ENCODE measurements at regions not wholly inside any gene's neighbourhood (a gene's known extent, or its start where the extent isn't known, plus 50 kb on each side); places are given as distances from the start of the nearest gene placed in this dataset.
A peak's percentile ranks its signal among the peaks of the same experiment; 100 is the strongest.

- H4K8ac ChIP-seq (ENCODE audit: low read depth, low read length): no peak overlapping the region
- DNase-seq: peak; percentile 63
- no peak overlapping the region for H2BK120ac ChIP-seq (ENCODE audit: low read depth, low read length)
- WGBS (ENCODE audit: extremely low coverage, insufficient coverage, low lambda C conversion rate): no CpG with 5 or more reads among the region's 4 CpGs
- no peaks in the 10 kb centered on the region for H3K27me3 ChIP-seq (ENCODE audit: insufficient read depth, low read length, poor library complexity)
- no peaks in the 10 kb centered on the region for H3K36me3 ChIP-seq (ENCODE audit: control insufficient read depth, insufficient read depth, low read length)
- H3K9ac ChIP-seq (ENCODE audit: low read length): no peak overlapping the region
- no peaks in the 10 kb centered on the region for H3K79me1 ChIP-seq (ENCODE audit: low read length)
- H4K5ac ChIP-seq (ENCODE audit: low read length): no peak overlapping the region
- H3K56ac ChIP-seq (ENCODE audit: low read length): no peak overlapping the region
- no peak overlapping the region for H3K27ac ChIP-seq (ENCODE audit: low read depth, low read length)
- no peak overlapping the region for H3K18ac ChIP-seq (ENCODE audit: low read length)
- no peak overlapping the region for H2BK5ac ChIP-seq (ENCODE audit: low read length)
- H3K4me3 ChIP-seq (ENCODE audit: low read length): no peak overlapping the region
- H2BK15ac ChIP-seq (replicated peaks; ENCODE audit: low read depth): no peak overlapping the region
- H2AK5ac ChIP-seq (ENCODE audit: low read length): no peak overlapping the region
- no peaks in the 10 kb centered on the region for H3K4me1 ChIP-seq (ENCODE audit: control insufficient read depth, low read depth, low read length)
- H3K4ac ChIP-seq (ENCODE audit: low read depth, low read length): no peak overlapping the region
- no peak overlapping the region for H3K4me2 ChIP-seq (ENCODE audit: low read length)
- H3K79me2 ChIP-seq (ENCODE audit: control insufficient read depth, insufficient read depth, low read length): no peaks in the 10 kb centered on the region
- H3K23ac ChIP-seq (ENCODE audit: low read length): no peak overlapping the region
Observed at GRCh38 chr3:132803889-132804288, 81.7 kb upstream of the NPHP3 start.

- DNase-seq: no peak
- Histone ChIP-seq H3K4ac (ENCODE audit: low read depth, low read length) (no peak overlapping the region), H3K4me1 (ENCODE audit: control insufficient read depth, low read depth, low read length) (no peaks in the 10 kb centered on the region), H3K79me1 (ENCODE audit: low read length) (no peaks in the 10 kb centered on the region), H3K27me3 (ENCODE audit: insufficient read depth, low read length, poor library complexity) (no peaks in the 10 kb centered on the region), H4K5ac (ENCODE audit: low read length) (no peak overlapping the region), H2AK5ac (ENCODE audit: low read length) (no peak overlapping the region), H3K18ac (ENCODE audit: low read length) (no peak overlapping the region), H3K36me3 (ENCODE audit: control insufficient read depth, insufficient read depth, low read length) (no peaks in the 10 kb centered on the region), H2BK120ac (ENCODE audit: low read depth, low read length) (no peak overlapping the region), H3K23ac (ENCODE audit: low read length) (no peak overlapping the region), H2BK15ac (replicated peaks; ENCODE audit: low read depth) (no peak overlapping the region), H3K79me2 (ENCODE audit: control insufficient read depth, insufficient read depth, low read length) (no peaks in the 10 kb centered on the region), H3K9ac (ENCODE audit: low read length) (no peak overlapping the region), H2BK5ac (ENCODE audit: low read length) (no peak overlapping the region), H3K4me2 (ENCODE audit: low read length) (no peak overlapping the region), H3K4me3 (ENCODE audit: low read length) (no peak overlapping the region), H3K27ac (ENCODE audit: low read depth, low read length) (no peak overlapping the region), H3K56ac (ENCODE audit: low read length) (no peak overlapping the region), H4K8ac (ENCODE audit: low read depth, low read length) (no peak overlapping the region)
- WGBS (ENCODE audit: extremely low coverage, insufficient coverage, low lambda C conversion rate): no CpG with 5 or more reads among the region's 2 CpGs
Observed at GRCh38 chr3:132800958-132801357, 78.7 kb upstream of the NPHP3 start.

GRCh38 chr3:132790806-132791205 is 68.6 kb upstream of the NPHP3 start:
- Histone ChIP-seq H2BK120ac (ENCODE audit: low read depth, low read length) (no peak overlapping the region), H4K8ac (ENCODE audit: low read depth, low read length) (no peak overlapping the region), H3K9ac (ENCODE audit: low read length) (no peak overlapping the region), H2BK15ac (replicated peaks; ENCODE audit: low read depth) (no peak overlapping the region), H3K56ac (ENCODE audit: low read length) (no peak overlapping the region), H3K23ac (ENCODE audit: low read length) (no peak overlapping the region), H2AK5ac (ENCODE audit: low read length) (no peak overlapping the region), H3K4me3 (ENCODE audit: low read length) (no peak overlapping the region), H4K5ac (ENCODE audit: low read length) (no peak overlapping the region), H3K4me1 (ENCODE audit: control insufficient read depth, low read depth, low read length) (no peaks in the 10 kb centered on the region), H3K27ac (ENCODE audit: low read depth, low read length) (no peak overlapping the region), H2BK5ac (ENCODE audit: low read length) (no peak overlapping the region), H3K36me3 (ENCODE audit: control insufficient read depth, insufficient read depth, low read length) (no peaks in the 10 kb centered on the region), H3K4me2 (ENCODE audit: low read length) (no peak overlapping the region), H3K79me1 (ENCODE audit: low read length) (no peaks in the 10 kb centered on the region), H3K79me2 (ENCODE audit: control insufficient read depth, insufficient read depth, low read length) (no peaks in the 10 kb centered on the region), H3K18ac (ENCODE audit: low read length) (no peak overlapping the region), H3K27me3 (ENCODE audit: insufficient read depth, low read length, poor library complexity) (no peaks in the 10 kb centered on the region), H3K4ac (ENCODE audit: low read depth, low read length) (no peak overlapping the region)
- DNase-seq: no peak

GRCh38 chr3:132789959-132790358 is 67.8 kb upstream of the NPHP3 start:
- no CpG with 5 or more reads among the region's 6 CpGs for WGBS (ENCODE audit: extremely low coverage, insufficient coverage, low lambda C conversion rate)
- H4K5ac ChIP-seq (ENCODE audit: low read length): no peak overlapping the region
- H3K4ac ChIP-seq (ENCODE audit: low read depth, low read length): no peak overlapping the region
- no peaks in the 10 kb centered on the region for H3K79me2 ChIP-seq (ENCODE audit: control insufficient read depth, insufficient read depth, low read length)
- no peak overlapping the region for H3K27ac ChIP-seq (ENCODE audit: low read depth, low read length)
- H3K23ac ChIP-seq (ENCODE audit: low read length): no peak overlapping the region
- no peak overlapping the region for H2BK5ac ChIP-seq (ENCODE audit: low read length)
- H3K4me1 ChIP-seq (ENCODE audit: control insufficient read depth, low read depth, low read length): no peaks in the 10 kb centered on the region
- no peak overlapping the region for H3K4me3 ChIP-seq (ENCODE audit: low read length)
- no peak overlapping the region for H3K56ac ChIP-seq (ENCODE audit: low read length)
- no peak overlapping the region for H2AK5ac ChIP-seq (ENCODE audit: low read length)
- no peak overlapping the region for H4K8ac ChIP-seq (ENCODE audit: low read depth, low read length)
- H3K36me3 ChIP-seq (ENCODE audit: control insufficient read depth, insufficient read depth, low read length): no peaks in the 10 kb centered on the region
- H3K18ac ChIP-seq (ENCODE audit: low read length): no peak overlapping the region
- no peak overlapping the region for H2BK15ac ChIP-seq (replicated peaks; ENCODE audit: low read depth)
- no peaks in the 10 kb centered on the region for H3K79me1 ChIP-seq (ENCODE audit: low read length)
- no peak overlapping the region for H3K4me2 ChIP-seq (ENCODE audit: low read length)
- DNase-seq: no peak
- H2BK120ac ChIP-seq (ENCODE audit: low read depth, low read length): no peak overlapping the region
- no peaks in the 10 kb centered on the region for H3K27me3 ChIP-seq (ENCODE audit: insufficient read depth, low read length, poor library complexity)
- H3K9ac ChIP-seq (ENCODE audit: low read length): no peak overlapping the region

GRCh38 chr3:132788301-132788671 is 66.1 kb upstream of the NPHP3 start:
- H3K79me1 ChIP-seq (ENCODE audit: low read length): no peaks in the 10 kb centered on the region
- H3K4me2 ChIP-seq (ENCODE audit: low read length): no peak overlapping the region
- H3K23ac ChIP-seq (ENCODE audit: low read length): no peak overlapping the region
- no peak overlapping the region for H2BK15ac ChIP-seq (replicated peaks; ENCODE audit: low read depth)
- no peaks in the 10 kb centered on the region for H3K27me3 ChIP-seq (ENCODE audit: insufficient read depth, low read length, poor library complexity)
- H3K4ac ChIP-seq (ENCODE audit: low read depth, low read length): no peak overlapping the region
- H4K8ac ChIP-seq (ENCODE audit: low read depth, low read length): no peak overlapping the region
- no peak overlapping the region for H3K9ac ChIP-seq (ENCODE audit: low read length)
- H2BK5ac ChIP-seq (ENCODE audit: low read length): no peak overlapping the region
- no peak overlapping the region for H3K27ac ChIP-seq (ENCODE audit: low read depth, low read length)
- H3K79me2 ChIP-seq (ENCODE audit: control insufficient read depth, insufficient read depth, low read length): no peaks in the 10 kb centered on the region
- H2BK120ac ChIP-seq (ENCODE audit: low read depth, low read length): no peak overlapping the region
- H4K5ac ChIP-seq (ENCODE audit: low read length): no peak overlapping the region
- H3K4me3 ChIP-seq (ENCODE audit: low read length): no peak overlapping the region
- DNase-seq: no peak
- H3K18ac ChIP-seq (ENCODE audit: low read length): no peak overlapping the region
- H3K56ac ChIP-seq (ENCODE audit: low read length): no peak overlapping the region
- no peak overlapping the region for H2AK5ac ChIP-seq (ENCODE audit: low read length)
- no peaks in the 10 kb centered on the region for H3K4me1 ChIP-seq (ENCODE audit: control insufficient read depth, low read depth, low read length)
- no peaks in the 10 kb centered on the region for H3K36me3 ChIP-seq (ENCODE audit: control insufficient read depth, insufficient read depth, low read length)

- Histone ChIP-seq H3K27me3 (ENCODE audit: insufficient read depth, low read length, poor library complexity) (no peaks in the 10 kb centered on the region), H2BK5ac (ENCODE audit: low read length) (no peak overlapping the region), H3K56ac (ENCODE audit: low read length) (no peak overlapping the region), H3K79me1 (ENCODE audit: low read length) (no peaks in the 10 kb centered on the region), H2BK15ac (replicated peaks; ENCODE audit: low read depth) (no peak overlapping the region), H3K18ac (ENCODE audit: low read length) (no peak overlapping the region), H3K4me2 (ENCODE audit: low read length) (no peak overlapping the region), H3K9ac (ENCODE audit: low read length) (no peak overlapping the region), H3K27ac (ENCODE audit: low read depth, low read length) (no peak overlapping the region), H3K4ac (ENCODE audit: low read depth, low read length) (peak overlapping the region; percentile 16), H4K5ac (ENCODE audit: low read length) (no peak overlapping the region), H4K8ac (ENCODE audit: low read depth, low read length) (no peak overlapping the region), H3K79me2 (ENCODE audit: control insufficient read depth, insufficient read depth, low read length) (no peaks in the 10 kb centered on the region), H3K36me3 (ENCODE audit: control insufficient read depth, insufficient read depth, low read length) (no peaks in the 10 kb centered on the region), H3K4me3 (ENCODE audit: low read length) (no peak overlapping the region), H3K23ac (ENCODE audit: low read length) (no peak overlapping the region), H2BK120ac (ENCODE audit: low read depth, low read length) (no peak overlapping the region), H3K4me1 (ENCODE audit: control insufficient read depth, low read depth, low read length) (no peaks in the 10 kb centered on the region), H2AK5ac (ENCODE audit: low read length) (no peak overlapping the region)
- no peak for DNase-seq
- WGBS (ENCODE audit: extremely low coverage, insufficient coverage, low lambda C conversion rate): no CpG with 5 or more reads among the region's 2 CpGs
Observed at GRCh38 chr3:132787616-132788300, 65.5 kb upstream of the NPHP3 start.
